NCI-H345 (cell line): ENCODE measurements at regions not wholly inside any gene's neighbourhood (a gene's known extent, or its start where the extent isn't known, plus 50 kb on each side); places are given as distances from the start of the nearest gene placed in this dataset.
"Not testable (repeated sequence)": the region's sequence is repeated elsewhere in the genome, so short reads cannot be mapped to it uniquely, and the experiment has no call there.

Source experiments
- DNase-seq: peaks from one replicate; lab custom pipeline; 2025; lab: John Stamatoyannopoulos, UW

GRCh38 chr13:62388515-62388914 lies 972.9 kb upstream of the PCDH20 start:
- DNase-seq: no peak

GRCh38 chr13:62387647-62388046 lies 972.0 kb upstream of the PCDH20 start:
- no peak for DNase-seq

- not testable (repeated sequence) for DNase-seq
Observed at GRCh38 chr13:62379241-62379640, 963.6 kb upstream of the PCDH20 start.

- DNase-seq: no peak
Observed at GRCh38 chr13:62377838-62378237, 962.2 kb upstream of the PCDH20 start.

- no peak for DNase-seq
Observed at GRCh38 chr13:62375653-62376052, 960.0 kb upstream of the PCDH20 start.

- DNase-seq: no peak
Observed at GRCh38 chr13:62371737-62372136, 956.1 kb upstream of the PCDH20 start.

- not testable (repeated sequence) for DNase-seq
Observed at GRCh38 chr13:62367971-62368370, 952.3 kb upstream of the PCDH20 start.

- DNase-seq: peak; percentile 31
Observed at GRCh38 chr13:62360609-62361008, 945.0 kb upstream of the PCDH20 start.

- DNase-seq: no peak
Observed at GRCh38 chr13:62358646-62358932, 942.9 kb upstream of the PCDH20 start.

- DNase-seq: peak; percentile 38
Observed at GRCh38 chr13:62357887-62358645, 942.4 kb upstream of the PCDH20 start.

- no peak for DNase-seq
Observed at GRCh38 chr13:62356977-62357376, 941.3 kb upstream of the PCDH20 start.

- DNase-seq: no peak
Observed at GRCh38 chr13:62337109-62337880, 921.6 kb upstream of the PCDH20 start.

GRCh38 chr13:62336507-62336906 lies 920.9 kb upstream of the PCDH20 start:
- DNase-seq: no peak

- DNase-seq: no peak
Observed at GRCh38 chr13:62333466-62333865, 917.8 kb upstream of the PCDH20 start.

GRCh38 chr13:62331384-62331783 lies 915.7 kb upstream of the PCDH20 start:
- no peak for DNase-seq

- no peak for DNase-seq
Observed at GRCh38 chr13:62327367-62327766, 911.7 kb upstream of the PCDH20 start.

- DNase-seq: no peak
Observed at GRCh38 chr13:62324842-62325241, 909.2 kb upstream of the PCDH20 start.

GRCh38 chr13:62321895-62322294 lies 906.2 kb upstream of the PCDH20 start:
- DNase-seq: no peak

GRCh38 chr13:62321139-62321538 lies 905.5 kb upstream of the PCDH20 start:
- DNase-seq: no peak

- DNase-seq: peak; percentile 54
Observed at GRCh38 chr13:62320129-62321108, 904.8 kb upstream of the PCDH20 start.

- DNase-seq: peak; percentile 65
Observed at GRCh38 chr13:62309904-62310303, 894.3 kb upstream of the PCDH20 start.

GRCh38 chr13:62305756-62306155 lies 890.1 kb upstream of the PCDH20 start:
- no peak for DNase-seq
